GM19455 (cell line): ENCODE measurements at regions not wholly inside any gene's neighbourhood (a gene's known extent, or its start where the extent isn't known, plus 50 kb on each side); places are given as distances from the start of the nearest gene placed in this dataset.
"Not testable (repeated sequence)": the region's sequence is repeated elsewhere in the genome, so short reads cannot be mapped to it uniquely, and the experiment has no call there.

Source experiments
- ATAC-seq: cut with Tn5 transposase; IDR thresholded peaks from one replicate; pipeline ENCODE4 v1.9.1; 2021; ENCODE audit not compliant: unreplicated experiment

DNA sequence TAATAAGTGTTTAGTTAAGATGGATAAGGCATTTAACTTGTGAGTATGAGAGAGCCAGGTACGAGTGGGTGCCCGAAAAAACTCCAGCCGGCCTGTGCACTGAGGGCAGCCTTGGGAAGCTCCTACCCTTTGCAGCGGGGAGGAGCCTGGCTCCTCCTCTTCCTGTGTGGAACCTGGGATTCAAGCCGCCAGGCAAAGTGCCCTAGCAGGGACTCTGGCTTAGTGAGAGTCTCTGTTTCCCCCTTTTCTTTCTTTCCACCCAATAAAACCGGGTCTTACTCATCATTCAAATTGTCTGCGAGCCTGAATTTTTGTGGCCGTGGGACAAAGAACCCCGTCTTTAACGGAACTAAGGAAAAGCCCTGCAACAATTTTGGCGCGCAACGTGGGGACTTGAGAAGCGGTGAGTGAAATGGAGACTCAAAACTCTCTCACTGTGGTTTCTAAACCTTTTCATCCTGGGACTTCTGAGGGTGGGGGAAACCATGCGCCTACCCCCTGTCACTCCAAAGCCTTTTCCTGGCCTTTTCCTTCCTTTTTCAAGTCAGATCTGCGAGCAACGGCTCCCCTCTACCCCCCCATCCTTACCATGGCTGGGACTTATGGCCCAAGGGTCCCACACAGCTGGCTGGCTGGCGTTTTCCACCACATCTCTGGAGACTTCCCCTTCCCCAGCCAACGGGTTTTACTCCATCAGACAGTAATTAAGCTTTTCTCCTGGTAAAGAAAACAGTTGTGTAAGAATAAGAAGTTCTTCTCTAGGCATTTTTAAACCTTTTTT, 535.7 kb upstream of the ACO1 start:
- no peak for ATAC-seq

- no peak for ATAC-seq
Measured at GRCh38 chr9:31854187-31854586, 530.3 kb upstream of the ACO1 start.

DNA sequence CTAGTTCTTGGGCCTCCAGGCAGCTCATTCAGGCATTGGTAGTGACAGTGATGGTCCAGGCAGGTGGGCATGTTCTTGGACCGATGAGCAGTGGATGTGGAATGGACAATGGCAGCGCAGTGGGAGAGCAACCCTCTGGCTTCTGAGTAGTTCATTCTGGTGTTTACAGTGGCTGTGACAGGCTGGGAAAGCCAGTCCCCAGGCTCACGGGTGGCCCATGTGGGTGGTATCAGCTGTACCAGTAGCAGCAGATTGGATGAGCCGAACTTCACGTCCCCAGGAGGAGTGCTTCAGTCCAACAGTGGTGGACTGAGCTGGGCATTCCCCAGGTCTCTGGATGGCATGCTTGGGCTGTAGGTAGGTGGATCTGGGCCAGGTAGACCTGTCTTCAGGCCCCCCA, 515.6 kb upstream of the ACO1 start:
- ATAC-seq, result no peak

DNA sequence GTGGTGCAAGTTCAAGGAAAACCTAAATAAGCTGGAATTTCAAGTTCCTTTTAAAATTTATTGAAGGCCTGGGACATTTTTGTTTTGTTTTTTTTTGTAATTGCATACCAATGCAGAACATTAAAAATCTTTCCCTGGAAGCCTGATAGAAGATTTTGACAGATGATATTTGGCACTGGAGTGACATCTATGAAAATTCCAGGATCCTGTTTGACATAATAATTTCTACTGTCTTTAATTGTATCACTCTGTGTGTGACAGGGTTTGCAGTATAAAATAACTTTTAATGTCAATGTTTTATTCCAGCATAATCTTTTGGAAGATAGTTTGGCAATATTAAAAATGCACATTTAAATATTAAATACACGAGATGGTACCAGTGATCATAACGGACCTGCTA, 514.2 kb upstream of the ACO1 start:
- no peak for ATAC-seq

- ATAC-seq, result no peak
Measured at GRCh38 chr9:31873722-31874121, 510.7 kb upstream of the ACO1 start.

DNA sequence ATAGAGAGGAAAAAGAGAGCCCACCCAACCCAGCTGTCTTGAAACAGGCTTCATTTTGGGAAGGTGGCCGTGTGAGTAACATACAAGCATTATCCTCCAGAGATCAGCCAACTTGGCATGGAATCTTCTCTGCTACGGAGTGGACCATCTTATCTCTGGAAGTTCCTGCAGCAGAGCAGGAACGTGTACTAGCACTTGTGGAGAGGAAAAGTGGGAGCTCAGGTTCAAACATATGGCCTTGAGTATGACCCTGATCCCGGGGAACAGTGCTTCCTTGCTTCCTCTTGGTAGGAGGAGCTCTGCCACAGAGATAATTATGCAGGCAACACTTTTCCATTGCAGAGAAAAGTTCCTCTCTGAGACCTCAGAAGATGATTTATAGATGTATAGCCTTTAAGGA, 490.4 kb upstream of the ACO1 start:
- no peak for ATAC-seq

- peak; percentile 75 for ATAC-seq
Measured at GRCh38 chr9:31908158-31908890, 476.1 kb upstream of the ACO1 start.

GRCh38 chr9:31908891-31909480, 475.5 kb upstream of the ACO1 start:
- ATAC-seq, result peak; percentile 38

DNA sequence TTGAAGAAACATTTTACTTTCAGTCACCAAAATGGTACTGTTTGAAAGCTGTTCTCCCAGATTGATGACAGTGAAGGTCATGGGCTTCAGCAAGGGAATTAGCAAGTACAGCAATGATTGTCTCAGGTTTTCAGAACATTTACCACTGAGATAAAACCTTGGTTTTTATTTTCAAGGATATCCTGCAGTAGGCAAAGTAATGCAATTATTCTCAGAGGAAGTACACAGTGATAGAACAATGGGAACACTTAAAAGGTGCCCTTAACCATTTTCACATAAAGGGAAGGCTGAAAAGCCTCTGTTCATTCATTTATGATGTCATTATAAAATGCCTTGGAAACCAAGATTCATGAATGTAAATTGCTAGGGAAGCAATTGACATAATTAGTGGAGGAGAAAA, 471.8 kb upstream of the ACO1 start:
- ATAC-seq, result no peak

DNA sequence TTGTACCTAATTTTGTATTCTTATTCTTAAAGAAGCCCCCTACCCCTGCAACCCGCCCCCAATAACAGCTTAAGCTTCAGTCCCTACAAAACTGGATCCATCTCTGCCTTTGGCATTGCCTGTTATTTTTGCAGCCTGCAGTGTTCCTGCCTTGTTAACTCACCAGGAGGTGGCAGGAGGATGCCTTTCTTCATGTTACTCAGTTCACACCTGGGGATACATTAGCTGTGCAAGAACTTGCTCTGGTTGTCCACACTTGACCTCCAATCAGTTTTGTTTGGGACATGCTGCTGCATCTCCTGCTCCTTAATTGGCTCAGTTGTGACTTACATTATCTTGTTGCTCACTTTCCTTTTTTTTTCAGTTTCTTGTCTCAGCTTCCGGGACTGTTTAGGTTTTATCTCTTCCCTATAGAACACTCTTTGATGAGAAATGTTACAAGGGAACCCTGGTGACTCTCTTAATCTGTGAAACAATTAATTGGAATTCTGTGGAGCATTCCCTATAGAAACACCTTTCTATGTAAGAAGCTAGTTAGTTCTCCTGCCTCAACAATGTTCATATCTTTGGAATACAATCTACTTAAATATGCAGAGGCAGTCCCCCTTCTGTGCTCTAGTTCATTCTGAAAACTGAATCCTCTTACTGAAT, 467.7 kb upstream of the ACO1 start:
- ATAC-seq, result no peak

- ATAC-seq, result not testable (repeated sequence)
Measured at GRCh38 chr9:31937737-31938136, 446.7 kb upstream of the ACO1 start.

- no peak for ATAC-seq
Measured at GRCh38 chr9:31950756-31951155, 433.7 kb upstream of the ACO1 start.

DNA sequence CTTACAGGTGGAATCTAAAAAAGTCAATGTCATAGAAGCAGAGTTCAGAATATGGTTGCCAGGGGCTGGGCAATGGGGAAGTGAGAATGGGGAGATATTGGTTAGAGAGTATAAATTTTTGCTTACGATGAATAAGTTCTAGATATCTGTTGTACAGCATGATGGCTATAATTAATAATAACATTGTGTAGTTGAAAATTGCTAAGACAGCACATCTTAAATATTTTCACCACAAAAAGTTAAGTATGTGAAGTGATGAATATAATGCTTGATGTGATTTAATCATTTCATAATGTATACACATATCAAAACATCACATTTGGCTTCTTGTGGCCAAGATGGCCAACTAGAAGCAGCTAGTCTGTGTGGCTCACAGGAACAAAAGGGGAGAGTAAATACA, 425.9 kb upstream of the ACO1 start:
- no peak for ATAC-seq

DNA sequence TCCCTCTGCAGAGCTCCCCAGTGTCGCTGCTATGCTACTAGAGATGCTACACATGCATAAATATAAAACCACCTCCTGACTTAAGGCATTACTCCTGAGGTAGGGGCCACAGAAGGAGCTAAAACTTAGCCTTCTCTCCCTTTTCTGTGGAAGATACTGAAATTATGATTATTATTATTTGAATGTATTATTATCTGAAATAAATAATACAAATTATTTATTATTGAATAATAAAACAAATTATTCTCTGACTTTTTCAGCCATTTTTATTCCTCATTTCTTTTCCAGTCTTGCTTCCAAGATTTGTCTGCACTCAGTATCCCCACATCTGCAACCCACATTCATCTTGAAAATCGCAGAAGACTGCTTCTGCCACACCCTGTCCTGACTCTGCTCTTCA, 414.9 kb upstream of the ACO1 start:
- no peak for ATAC-seq

DNA sequence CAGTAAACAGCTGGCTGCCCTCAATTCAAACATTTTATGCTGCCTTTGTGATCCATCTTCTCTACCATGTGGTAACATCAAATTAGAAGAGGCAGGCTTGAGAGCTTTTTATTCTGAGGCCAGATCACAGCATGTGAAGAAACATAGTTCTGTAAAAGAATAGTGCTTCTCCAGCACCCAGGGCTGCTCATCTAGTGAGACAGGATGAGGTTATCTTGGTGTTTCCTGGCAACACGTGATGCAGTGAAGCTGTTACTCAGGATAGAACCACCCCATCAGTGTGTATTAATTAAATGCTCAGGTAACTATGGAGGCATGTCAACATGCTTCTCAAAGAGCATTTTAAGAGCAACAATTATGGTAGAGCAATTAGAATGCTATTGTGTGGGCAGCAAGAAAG, 400.5 kb upstream of the ACO1 start:
- no peak for ATAC-seq

- no peak for ATAC-seq
Measured at GRCh38 chr9:31996331-31996730, 388.1 kb upstream of the ACO1 start.

DNA sequence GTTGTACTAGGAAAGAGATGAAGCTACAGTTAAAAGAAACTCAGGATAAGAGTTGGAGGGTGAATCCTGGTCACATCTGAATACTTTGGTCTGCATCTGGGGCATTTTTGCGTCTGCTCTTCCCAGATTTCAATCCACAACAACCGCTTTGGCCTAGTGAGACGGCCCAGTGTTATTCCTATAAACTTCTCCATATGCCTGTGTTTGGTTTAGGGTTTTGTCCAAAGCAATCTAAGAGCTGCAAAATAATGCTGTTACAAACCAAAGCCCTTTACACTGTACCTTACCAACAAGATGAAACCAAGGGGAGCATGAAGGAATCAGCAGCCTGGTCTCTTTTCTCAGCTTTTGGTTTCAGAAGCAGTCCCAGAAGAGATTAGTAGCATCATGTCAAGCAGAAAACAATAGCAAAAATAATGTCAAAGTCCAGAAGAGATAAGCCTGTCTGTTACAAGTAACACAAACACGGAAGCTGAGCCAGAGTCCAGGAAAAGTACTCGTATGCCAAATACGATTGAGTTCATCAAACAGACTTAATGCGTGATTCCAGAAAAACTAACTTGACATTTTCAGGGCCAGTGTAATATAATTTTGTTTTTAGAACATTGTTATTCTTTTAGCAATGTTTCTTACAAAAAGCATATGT, 379.9 kb upstream of the ACO1 start:
- ATAC-seq, result no peak

GRCh38 chr9:32010322-32010721, 374.1 kb upstream of the ACO1 start:
- no peak for ATAC-seq

DNA sequence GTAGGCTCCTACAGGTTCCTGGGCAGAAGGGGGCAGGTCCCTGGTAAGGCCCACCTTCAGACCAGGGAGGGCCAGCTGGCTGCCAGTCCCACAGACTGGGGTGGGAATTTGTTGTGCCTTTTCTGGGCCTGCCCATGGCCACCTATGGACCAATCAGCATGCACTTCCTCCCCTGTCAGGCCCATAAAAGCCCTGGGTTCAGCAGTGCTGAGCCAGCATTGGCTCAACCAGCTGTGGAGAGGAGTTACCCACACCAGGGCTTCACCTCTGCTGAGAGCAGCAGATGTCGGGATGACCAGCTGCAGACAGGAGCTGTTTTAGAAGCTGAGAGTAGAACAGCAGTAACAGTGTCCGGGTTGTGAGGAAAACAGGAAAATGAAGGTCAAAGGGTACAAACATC, 373.4 kb upstream of the ACO1 start:
- no peak for ATAC-seq

- ATAC-seq, result no peak
Measured at GRCh38 chr9:32015795-32016194, 368.6 kb upstream of the ACO1 start.

GRCh38 chr9:32045513-32045912, 338.9 kb upstream of the ACO1 start:
- no peak for ATAC-seq
